Ascending aorta (tissue), 2 donors: ENCODE measurements at regions not wholly inside any gene's neighbourhood (a gene's known extent, or its start where the extent isn't known, plus 50 kb on each side); places are given as distances from the start of the nearest gene placed in this dataset.
A peak's percentile ranks its signal among the peaks of the same experiment; 100 is the strongest.
"Not testable (repeated sequence)": the region's sequence is repeated elsewhere in the genome, so short reads cannot be mapped to it uniquely, and the experiment has no call there.

ENCODE experiments used
- DNase-seq, 2 donors: peaks; one replicate each; pipeline ENCODE4 v3.0.0-alpha.2; 2019; ENCODE audit warnings: low spot score in 2 of 2
- H3K27ac ChIP-seq, 2 donors: fragments of 200-600 bp; sonication (generic); one replicate each; pipeline ENCODE4 v1.5.1; 2016 to 2017; ENCODE audit warnings: mild to moderate bottlenecking in 1 of 2
- H3K27me3 ChIP-seq: fragments of 200-600 bp; sonication (generic); one replicate; pipeline ENCODE4 v1.5.1; 2017
- H3K36me3 ChIP-seq, 2 donors: fragments of 200-600 bp; sonication (generic); one replicate each; pipeline ENCODE4 v1.5.1; 2016
- H3K4me1 ChIP-seq, 2 donors: fragments of 200-600 bp; sonication (generic); one replicate each; pipeline ENCODE4 v1.5.1; 2016 to 2017; ENCODE audit warnings: mild to moderate bottlenecking in 1 of 2
- H3K4me3 ChIP-seq, 2 donors: fragments of 200-600 bp; sonication (generic); one replicate each; pipeline ENCODE4 v1.5.1; 2016 to 2017; ENCODE audit warnings: mild to moderate bottlenecking in 1 of 2
- H3K9me3 ChIP-seq, 2 donors: fragments of 200-600 bp; sonication (generic); one replicate each; pipeline ENCODE4 v1.5.1; 2016
- CTCF ChIP-seq, 3 experiments: fragments of 200-600 bp in 2 of 3; fragments of 450-650 bp in 1 of 3; sonication (generic) in 2 of 3; IDR thresholded peaks; one replicate each; pipeline ENCODE4 v1.5.1; 2016 to 2019; ENCODE audit warnings: antibody characterized with exemption in 3 of 3, mild to moderate bottlenecking in 1 of 3, moderate library complexity in 1 of 3
- intact Hi-C: fragments of 100-400 bp; cut with DNase I; formaldehyde crosslinking; loops from one replicate; pipeline ENCODE4 v1.15.1; 2023

DNA sequence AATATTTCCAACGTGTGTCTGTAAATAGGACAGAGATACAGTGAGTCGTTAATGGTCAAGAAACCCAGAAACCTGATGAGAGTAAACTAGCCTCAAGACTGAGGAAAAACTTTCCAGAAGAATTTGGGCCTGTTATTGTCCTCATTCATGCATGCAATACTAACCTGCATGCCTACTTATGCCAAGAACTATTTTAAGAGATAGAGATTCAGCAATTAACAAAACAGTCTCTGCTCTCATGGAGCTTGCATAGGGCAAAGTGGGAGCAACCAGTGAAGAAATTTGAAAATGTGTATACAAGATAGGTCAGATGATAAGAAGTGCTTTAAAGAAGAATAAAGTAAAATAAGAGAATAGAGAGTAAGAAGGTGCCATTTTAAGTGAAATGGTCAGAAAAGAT lies 66.1 kb upstream of the FRG1 start:
- Histone ChIP-seq H3K27ac (no peak overlapping the region), H3K9me3 (no peaks in the 10 kb centered on the region), H3K27me3 (no peaks in the 10 kb centered on the region), H3K4me3 (no peak overlapping the region), H3K36me3 (no peaks in the 10 kb centered on the region), H3K4me1 (no peaks in the 10 kb centered on the region)
- intact Hi-C loops = no loop called here
- DNase-seq = no peak
- TF ChIP-seq CTCF (IDR thresholded peaks at IDR 0.05) = no peak

GRCh38 chr4:189881190-189881589 lies 59.5 kb upstream of the FRG1 start:
- H3K36me3 ChIP-seq, H3K4me3 ChIP-seq, H3K27ac ChIP-seq, intact Hi-C loops, H3K9me3 ChIP-seq, H3K27me3 ChIP-seq, H3K4me1 ChIP-seq: not testable (repeated sequence)
- DNase-seq = peak in 1 of 2 donors; percentile 22

DNA sequence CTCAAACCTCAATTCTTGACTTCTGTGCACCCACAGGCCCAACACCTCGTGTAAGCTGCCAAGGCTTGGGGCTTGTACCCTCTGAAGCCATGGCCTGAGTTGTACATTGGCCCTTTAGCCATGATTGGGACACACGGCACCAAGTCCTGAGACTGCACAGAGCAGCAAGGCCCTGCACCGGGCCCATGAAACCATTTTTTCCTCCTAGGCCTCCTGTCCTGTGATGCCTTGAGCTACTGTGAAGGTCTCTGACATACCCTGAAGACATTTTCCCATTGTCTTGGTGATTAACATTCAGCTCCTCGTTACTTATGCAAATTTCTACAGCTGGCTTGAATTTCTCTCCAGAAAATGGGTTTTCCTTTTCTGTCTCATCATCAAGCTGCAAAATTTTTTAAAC lies 52.3 kb upstream of the FRG1 start:
- H3K36me3 ChIP-seq, H3K4me3 ChIP-seq, H3K27ac ChIP-seq, intact Hi-C loops, H3K4me1 ChIP-seq, H3K27me3 ChIP-seq, H3K9me3 ChIP-seq, DNase-seq: not testable (repeated sequence)
